GM23248 (cell line): ENCODE measurements at regions not wholly inside any gene's neighbourhood (a gene's known extent, or its start where the extent isn't known, plus 50 kb on each side); places are given as distances from the start of the nearest gene placed in this dataset.

ENCODE experiments used
- DNase-seq: peaks from one replicate; pipeline ENCODE4 v3.0.0-alpha.2; 2015
- H2AFZ ChIP-seq: fragments of 200-600 bp; sonication (generic); 2 replicates; pipeline ENCODE4 v1.6.1; 2016; ENCODE audit warnings: antibody characterized with exemption
- H3F3A ChIP-seq: fragments of 200-600 bp; sonication (generic); 2 replicates; pipeline ENCODE4 v1.6.1; 2016; ENCODE audit warnings: mild to moderate bottlenecking, antibody characterized with exemption, mixed run types; ENCODE audit not compliant: insufficient read depth
- H3K27ac ChIP-seq: fragments of 200-600 bp; sonication (generic); 2 replicates; pipeline ENCODE4 v1.5.1; 2016; ENCODE audit warnings: mild to moderate bottlenecking
- H3K27me3 ChIP-seq: fragments of 200-600 bp; sonication (generic); replicated peaks from 2 replicates; pipeline ENCODE4 v1.6.1; 2016; ENCODE audit warnings: mild to moderate bottlenecking; ENCODE audit not compliant: insufficient read depth
- H3K36me3 ChIP-seq: fragments of 200-600 bp; sonication (generic); 2 replicates; pipeline ENCODE4 v1.6.1; 2016; ENCODE audit warnings: low read depth, mild to moderate bottlenecking
- H3K4me1 ChIP-seq: fragments of 200-600 bp; sonication (generic); 2 replicates; pipeline ENCODE4 v1.6.1; 2016; ENCODE audit warnings: mild to moderate bottlenecking; ENCODE audit not compliant: insufficient read depth
- H3K4me2 ChIP-seq: fragments of 200-600 bp; sonication (generic); one replicate; pipeline ENCODE4 v1.6.1; 2016; ENCODE audit warnings: mild to moderate bottlenecking; ENCODE audit not compliant: unreplicated experiment
- H3K4me3 ChIP-seq: fragments of 200-600 bp; sonication (generic); 2 replicates; pipeline ENCODE4 v1.5.1; 2016; ENCODE audit warnings: mild to moderate bottlenecking
- H3K79me2 ChIP-seq: fragments of 200-600 bp; sonication (generic); 2 replicates; pipeline ENCODE4 v1.6.1; 2016; ENCODE audit warnings: mild to moderate bottlenecking; ENCODE audit not compliant: insufficient read depth
- H3K9ac ChIP-seq: fragments of 200-600 bp; sonication (generic); 2 replicates; pipeline ENCODE4 v1.6.1; 2016; ENCODE audit warnings: mild to moderate bottlenecking
- H3K9me2 ChIP-seq: fragments of 200-600 bp; sonication (generic); 2 replicates; pipeline ENCODE4 v1.6.1; 2016; ENCODE audit warnings: mixed run types, mild to moderate bottlenecking, moderate library complexity; ENCODE audit not compliant: insufficient read depth
- H3K9me3 ChIP-seq: fragments of 200-600 bp; sonication (generic); one replicate; pipeline ENCODE4 v1.6.1; 2017; ENCODE audit warnings: low read depth
- H4K20me1 ChIP-seq: fragments of 200-600 bp; sonication (generic); 2 replicates; pipeline ENCODE4 v1.6.0; 2016; ENCODE audit not compliant: insufficient read depth
- EZH2 ChIP-seq: fragments of 200-600 bp; sonication (generic); IDR thresholded peaks from 2 replicates; pipeline ENCODE4 v1.6.1; 2018; ENCODE audit warnings: antibody characterized with exemption, mild to moderate bottlenecking; ENCODE audit not compliant: insufficient read depth, poor library complexity, severe bottlenecking
- EZH2phosphoT487 ChIP-seq: fragments of 200-600 bp; sonication (generic); IDR thresholded peaks from 2 replicates; pipeline ENCODE4 v1.6.1; 2018; ENCODE audit warnings: antibody characterized with exemption, moderate library complexity, mild to moderate bottlenecking, low read depth; ENCODE audit not compliant: insufficient read depth
- WGBS, 2 experiments: methylation state at CpG; one replicate each; pipeline ENCODE4 v1.1.6; 2015 to 2017; ENCODE audit warnings: low lambda C conversion rate in 2 of 2, low coverage in 1 of 2; ENCODE audit errors: missing lambda C conversion rate in 2 of 2; 5-methylcytosine and 5-hydroxymethylcytosine counted together
- in situ Hi-C: fragments of 300-500 bp; cut with MboI; formaldehyde crosslinking; loops from 2 replicates; pipeline ENCODE4 v1.15.0; 2020

DNA sequence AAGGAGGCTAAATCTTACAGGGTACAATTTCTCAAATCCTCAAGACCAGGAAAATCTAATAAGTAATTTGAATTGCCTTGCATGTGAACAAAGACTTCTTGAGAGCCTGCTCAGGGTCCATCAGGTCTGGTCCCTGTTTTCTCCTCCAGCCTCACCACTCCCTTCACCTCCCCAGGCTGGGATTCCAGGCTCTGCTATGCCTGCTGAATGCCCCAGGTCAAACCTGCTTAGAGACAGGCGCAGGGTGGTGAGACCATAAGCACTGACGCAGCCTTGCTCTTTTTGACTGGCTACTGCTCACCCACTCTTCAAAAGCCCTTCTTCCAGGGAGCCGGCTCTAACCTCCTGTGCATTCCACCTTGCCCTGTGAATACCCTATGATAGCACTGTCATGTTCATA lies 356.4 kb upstream of the ACVR2A start:
- no peaks in the 10 kb centered on the region for H3K9me3 ChIP-seq

DNA sequence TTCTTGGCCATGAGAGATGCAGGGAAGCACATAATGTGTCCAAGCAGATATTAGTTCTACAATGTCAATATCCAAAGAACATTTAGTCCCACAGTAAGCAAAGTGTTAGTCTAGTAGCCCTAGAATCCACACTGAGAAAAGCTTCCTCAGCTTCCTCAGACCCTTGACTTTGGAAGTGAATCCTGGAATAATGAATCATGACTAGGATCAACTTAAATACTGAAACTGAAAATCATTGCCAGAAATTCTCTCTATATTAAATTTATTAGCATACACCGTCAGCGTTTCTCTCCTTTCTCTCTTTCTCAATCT lies 356.9 kb upstream of the ACVR2A start:
- H3K4me1 ChIP-seq = peaks cover 7% of the 10 kb centered on the region
- H3K9ac ChIP-seq = no peak overlapping the region
- H4K20me1 ChIP-seq = no peaks in the 10 kb centered on the region
- no peak overlapping the region for H3K4me2 ChIP-seq
- no peaks in the 10 kb centered on the region for H3K79me2 ChIP-seq
- no peak overlapping the region for H3K4me3 ChIP-seq
- H3K27me3 ChIP-seq = no peaks in the 10 kb centered on the region
- H3K27ac ChIP-seq = no peak overlapping the region
- no peaks in the 10 kb centered on the region for H3K9me2 ChIP-seq
- in situ Hi-C loops = no loop called here
- WGBS, 2 experiments = 95 to 97% methylated on average over 2 of the region's 2 CpGs
- no peak overlapping the region for H2AFZ ChIP-seq
- peaks cover 6% of the 10 kb centered on the region; the same call in 1 of the 2 replicates for H3F3A ChIP-seq
- no peaks in the 10 kb centered on the region for H3K9me3 ChIP-seq
- TF ChIP-seq EZH2phosphoT487 (no peak), EZH2 (no peak)
- no peak for DNase-seq
- no peaks in the 10 kb centered on the region for H3K36me3 ChIP-seq

More for the DNA sequence above, 356.4 kb upstream of the ACVR2A start:
- no peaks in the 10 kb centered on the region for H3K27me3 ChIP-seq
- WGBS, 2 experiments = 74 to 79% methylated on average over 3 of the region's 3 CpGs
- H2AFZ ChIP-seq = no peak overlapping the region
- no peaks in the 10 kb centered on the region for H3K79me2 ChIP-seq
- in situ Hi-C loops = no loop called here
- no peak overlapping the region for H3K9ac ChIP-seq
- no peak overlapping the region for H3K4me2 ChIP-seq
- DNase-seq = no peak
- H3K4me3 ChIP-seq = no peak overlapping the region
- H3K27ac ChIP-seq = no peak overlapping the region
- no peaks in the 10 kb centered on the region for H4K20me1 ChIP-seq
- H3K36me3 ChIP-seq = no peaks in the 10 kb centered on the region
- TF ChIP-seq EZH2 (no peak), EZH2phosphoT487 (no peak)
- peaks cover 4% of the 10 kb centered on the region; the same call in 1 of the 2 replicates for H3K4me1 ChIP-seq
- 0 out of 2 replicates have a peak, but pooled peaks cover under 1% of the 10 kb centered on the region for H3F3A ChIP-seq
- H3K9me2 ChIP-seq = no peaks in the 10 kb centered on the region

DNA sequence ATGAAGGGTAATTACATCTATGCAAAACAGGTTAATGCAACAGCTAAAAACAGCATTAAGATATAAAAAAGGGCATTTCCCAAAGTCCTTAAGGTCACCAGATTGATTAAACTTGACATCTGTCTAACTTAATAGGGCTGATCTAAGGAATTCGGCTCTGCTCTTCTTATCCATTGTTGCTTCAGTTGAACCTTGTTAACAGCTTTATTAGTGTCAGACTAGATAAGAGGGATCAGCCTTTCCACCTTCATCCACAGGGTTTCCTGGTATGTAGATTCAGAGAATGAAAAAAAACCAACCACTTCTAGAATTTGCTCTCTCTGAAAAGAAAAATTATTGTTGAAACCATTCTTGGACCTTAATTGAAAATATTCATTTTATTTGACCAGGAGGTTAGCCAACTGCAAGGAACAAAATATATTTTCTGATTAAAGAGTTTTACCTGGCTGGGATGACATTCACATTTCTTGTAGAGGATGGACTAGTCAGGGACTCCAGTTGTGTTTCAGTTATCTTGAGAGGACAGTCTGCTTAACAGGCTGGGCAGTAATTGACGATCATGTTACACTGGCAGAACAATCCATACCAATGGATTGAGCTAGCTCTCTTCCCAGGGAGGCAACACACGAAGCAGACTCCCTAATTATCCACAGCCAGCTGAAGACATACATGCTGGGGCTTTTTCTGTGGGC lies 357.4 kb upstream of the ACVR2A start:
- H3F3A ChIP-seq = peaks cover 11% of the 10 kb centered on the region
- no peak overlapping the region for H2AFZ ChIP-seq
- H3K4me2 ChIP-seq = no peak overlapping the region
- DNase-seq = no peak
- no peaks in the 10 kb centered on the region for H3K79me2 ChIP-seq
- no peak overlapping the region for H3K27ac ChIP-seq
- no peaks in the 10 kb centered on the region for H3K9me3 ChIP-seq
- TF ChIP-seq EZH2 (no peak), EZH2phosphoT487 (no peak)
- H3K36me3 ChIP-seq = no peaks in the 10 kb centered on the region
- no peaks in the 10 kb centered on the region for H3K9me2 ChIP-seq
- in situ Hi-C loops = no loop called here
- H4K20me1 ChIP-seq = no peaks in the 10 kb centered on the region
- H3K27me3 ChIP-seq = no peaks in the 10 kb centered on the region
- no peak overlapping the region for H3K4me3 ChIP-seq
- WGBS, 2 experiments = 42 to 44% methylated on average over 3 of the region's 3 CpGs
- H3K4me1 ChIP-seq = peaks cover 12% of the 10 kb centered on the region
- no peak overlapping the region for H3K9ac ChIP-seq

DNA sequence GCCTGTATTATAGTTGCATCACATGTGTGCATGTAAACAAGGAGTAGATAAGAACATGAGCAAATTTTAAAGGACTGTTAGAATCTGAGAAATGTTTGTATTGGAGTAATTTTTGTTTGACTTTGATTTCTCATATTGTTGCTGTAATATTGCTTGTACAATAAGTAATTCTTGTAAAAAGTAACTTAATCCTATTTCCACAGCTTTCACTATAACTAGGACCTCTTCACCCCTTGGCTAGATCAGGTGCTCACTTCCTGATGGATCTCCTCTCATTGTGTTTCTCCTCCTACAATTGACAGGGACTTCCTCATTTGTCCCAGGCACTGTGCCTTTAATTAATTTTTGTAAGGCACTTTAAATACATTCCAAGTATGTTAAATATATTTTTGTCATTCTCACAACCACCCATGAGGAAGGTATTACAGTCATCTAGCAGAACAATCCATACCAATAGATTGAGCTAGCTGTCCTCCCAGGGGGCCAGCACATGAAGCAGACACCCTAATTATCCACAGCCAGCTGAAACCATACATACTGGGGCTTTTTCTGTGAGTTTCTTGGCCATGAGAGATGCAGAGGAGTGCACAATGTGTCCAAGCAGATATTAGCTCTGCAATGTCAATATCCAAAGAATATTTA lies 359.5 kb upstream of the ACVR2A start:
- no peak for DNase-seq
- no peak overlapping the region for H3K4me2 ChIP-seq
- H3K27me3 ChIP-seq = no peaks in the 10 kb centered on the region
- no peaks in the 10 kb centered on the region for H3K9me2 ChIP-seq
- H3F3A ChIP-seq = peaks cover 17% of the 10 kb centered on the region
- TF ChIP-seq EZH2phosphoT487 (no peak), EZH2 (no peak)
- H3K4me1 ChIP-seq = peaks cover 19% of the 10 kb centered on the region
- no peak overlapping the region for H3K27ac ChIP-seq
- in situ Hi-C loops = no loop called here
- no peak overlapping the region for H3K9ac ChIP-seq
- no peak overlapping the region for H2AFZ ChIP-seq
- H3K36me3 ChIP-seq = no peaks in the 10 kb centered on the region
- H3K79me2 ChIP-seq = no peaks in the 10 kb centered on the region
- no peaks in the 10 kb centered on the region for H3K9me3 ChIP-seq
- H4K20me1 ChIP-seq = no peaks in the 10 kb centered on the region
- no peak overlapping the region for H3K4me3 ChIP-seq

DNA sequence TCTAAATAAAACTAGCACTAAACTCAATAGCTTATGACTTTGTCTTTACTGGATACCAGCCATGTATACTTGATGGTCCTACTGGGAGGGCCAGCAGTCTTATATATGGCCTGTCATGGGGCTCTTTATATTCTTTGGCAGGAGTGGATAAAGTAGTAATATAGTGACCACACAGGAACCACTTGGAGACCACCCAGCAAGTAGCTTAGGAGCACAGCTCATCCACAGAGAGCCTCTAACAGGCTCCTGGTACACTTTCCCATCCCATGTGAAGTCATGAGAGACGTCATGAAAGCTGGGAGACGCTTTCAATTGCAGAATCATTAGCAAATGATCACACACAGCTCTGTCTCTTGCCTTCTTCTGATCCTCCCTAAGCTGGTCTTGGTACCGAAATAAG lies 360.9 kb upstream of the ACVR2A start:
- Histone ChIP-seq H3K36me3 (no peaks in the 10 kb centered on the region), H3K4me2 (no peak overlapping the region), H3K79me2 (no peaks in the 10 kb centered on the region), H3K9me3 (no peaks in the 10 kb centered on the region), H3K9me2 (no peaks in the 10 kb centered on the region), H3F3A (peaks cover 17% of the 10 kb centered on the region), H4K20me1 (no peaks in the 10 kb centered on the region), H3K27ac (no peak overlapping the region), H3K4me3 (no peak overlapping the region), H2AFZ (no peak overlapping the region), H3K9ac (no peak overlapping the region), H3K27me3 (no peaks in the 10 kb centered on the region), H3K4me1 (peaks cover 19% of the 10 kb centered on the region)
- DNase-seq = no peak
- WGBS, 2 experiments = 37 to 44% methylated on average over 3 of the region's 3 CpGs
- in situ Hi-C loops = no loop called here
- TF ChIP-seq EZH2 (no peak), EZH2phosphoT487 (no peak)
